GM23338 (cell line): ENCODE measurements at regions not wholly inside any gene's neighbourhood (a gene's known extent, or its start where the extent isn't known, plus 50 kb on each side); places are given as distances from the start of the nearest gene placed in this dataset.

Experiments
- ATAC-seq: fragments of 200-7000 bp; cut with Tn5 transposase; 3 replicates; pipeline ENCODE4 v1.9.1; 2020
- DNase-seq: peaks from one replicate; pipeline ENCODE4 v3.0.0-alpha.2; 2015; ENCODE audit warnings: low spot score
- H2AFZ ChIP-seq: fragments of 200-600 bp; sonication (generic); 2 replicates; pipeline ENCODE4 v1.8.0; 2016; ENCODE audit warnings: antibody characterized with exemption, mild to moderate bottlenecking, moderate library complexity
- H3F3A ChIP-seq: fragments of 200-600 bp; sonication (generic); replicated peaks from 2 replicates; pipeline ENCODE4 v1.8.0; 2017; ENCODE audit warnings: antibody characterized with exemption, mixed run types, low read depth
- H3K27ac ChIP-seq: fragments of 200-600 bp; sonication (generic); 2 replicates; pipeline ENCODE4 v1.6.1; 2016; ENCODE audit warnings: low read depth
- H3K27me3 ChIP-seq: fragments of 200-600 bp; sonication (generic); 2 replicates; pipeline ENCODE4 v1.8.0; 2016; ENCODE audit warnings: mild to moderate bottlenecking, mixed run types, moderate library complexity; ENCODE audit not compliant: insufficient read depth
- H3K36me3 ChIP-seq: fragments of 200-600 bp; sonication (generic); 2 replicates; pipeline ENCODE4 v1.8.0; 2016; ENCODE audit warnings: mild to moderate bottlenecking; ENCODE audit not compliant: insufficient read depth
- H3K4me1 ChIP-seq: fragments of 200-600 bp; sonication (generic); 2 replicates; pipeline ENCODE4 v1.8.0; 2016; ENCODE audit warnings: mild to moderate bottlenecking, moderate library complexity; ENCODE audit not compliant: insufficient read depth
- H3K4me2 ChIP-seq: fragments of 200-600 bp; sonication (generic); 2 replicates; pipeline ENCODE4 v1.7.1; 2017; ENCODE audit warnings: mixed run types
- H3K4me3 ChIP-seq: fragments of 200-600 bp; sonication (generic); 2 replicates; pipeline ENCODE4 v1.6.1; 2016; ENCODE audit warnings: mixed run types
- H3K79me2 ChIP-seq: fragments of 200-600 bp; sonication (generic); replicated peaks from 2 replicates; pipeline ENCODE4 v1.8.0; 2017; ENCODE audit warnings: mild to moderate bottlenecking; ENCODE audit not compliant: insufficient read depth
- H3K9me2 ChIP-seq: fragments of 200-600 bp; sonication (generic); 2 replicates; pipeline ENCODE4 v1.8.0; 2017; ENCODE audit not compliant: insufficient read depth
- H4K20me1 ChIP-seq: fragments of 200-600 bp; sonication (generic); replicated peaks from 2 replicates; pipeline ENCODE4 v1.8.0; 2017; ENCODE audit warnings: mild to moderate bottlenecking; ENCODE audit not compliant: insufficient read depth
- H3K27ac Mint-ChIP-seq: 2 replicates; pipeline ENCODE4 v1.8.0; 2020; ENCODE audit warnings: inconsistent platforms, mild to moderate bottlenecking, moderate library complexity, mixed read lengths
- H3K27me3 Mint-ChIP-seq: 3 replicates; pipeline ENCODE4 v1.8.0; 2022; ENCODE audit warnings: low read depth, mild to moderate bottlenecking, moderate library complexity, mixed read lengths, inconsistent platforms; ENCODE audit not compliant: insufficient read depth, poor library complexity
- H3K36me3 Mint-ChIP-seq: 3 replicates; pipeline ENCODE4 v1.8.0; 2021; ENCODE audit warnings: low read depth, mild to moderate bottlenecking, inconsistent platforms, moderate library complexity, mixed read lengths
- H3K4me1 Mint-ChIP-seq: 3 replicates; pipeline ENCODE4 v1.8.0; 2020; ENCODE audit warnings: mild to moderate bottlenecking, inconsistent platforms, mixed read lengths
- H3K4me3 Mint-ChIP-seq: 3 replicates; pipeline ENCODE4 v1.8.0; 2021; ENCODE audit warnings: moderate library complexity, mild to moderate bottlenecking, inconsistent platforms, mixed read lengths
- H3K9me3 Mint-ChIP-seq: 3 replicates; pipeline ENCODE4 v1.8.0; 2020; ENCODE audit warnings: moderate library complexity, mild to moderate bottlenecking, inconsistent platforms, mixed read lengths
- CREB1 ChIP-seq: fragments of 250-450 bp; sonication (Bioruptor Pico); IDR thresholded peaks from 2 replicates; pipeline ENCODE4 v1.5.0; 2020; ENCODE audit warnings: low read depth, mild to moderate bottlenecking, moderate library complexity
- EZH2 ChIP-seq: fragments of 200-600 bp; sonication (generic); IDR thresholded peaks from one replicate; pipeline ENCODE4 v1.8.0; 2017; ENCODE audit warnings: antibody characterized with exemption, mild to moderate bottlenecking, low read depth; ENCODE audit not compliant: unreplicated experiment
- EZH2phosphoT487 ChIP-seq: fragments of 200-600 bp; sonication (generic); IDR thresholded peaks from one replicate; pipeline ENCODE4 v1.8.1; 2018; ENCODE audit warnings: antibody characterized with exemption; ENCODE audit not compliant: unreplicated experiment
- JUNB ChIP-seq: IDR thresholded peaks from one replicate; pipeline ENCODE4 v1.6.1; 2016; ENCODE audit warnings: antibody characterized with exemption; ENCODE audit not compliant: unreplicated experiment
- STAT1 ChIP-seq: IDR thresholded peaks from one replicate; pipeline ENCODE4 v1.6.1; 2016; ENCODE audit warnings: antibody characterized with exemption; ENCODE audit not compliant: unreplicated experiment
- ZNF331 ChIP-seq: fragments of 250-450 bp; sonication (Bioruptor Pico); IDR thresholded peaks from 2 replicates; pipeline ENCODE4 v1.5.0; 2020; ENCODE audit warnings: low read depth, mild to moderate bottlenecking, moderate library complexity
- TF ChIP-seq, protein P1 (sequence below): IDR thresholded peaks from one replicate; pipeline ENCODE4 v1.6.1; 2018; ENCODE audit warnings: antibody characterized with exemption; ENCODE audit not compliant: unreplicated experiment
- TF ChIP-seq, protein P2 (sequence below): IDR thresholded peaks from 2 replicates; pipeline ENCODE4 v1.6.1; 2016; ENCODE audit warnings: antibody characterized with exemption
- TF ChIP-seq, protein P3 (sequence below), 2 experiments: fragments of 200-600 bp in 1 of 2; sonication (generic) in 1 of 2; conservative IDR thresholded peaks; 2 replicates each; pipeline versions ENCODE4 v1.5.1 to v1.6.1; 2016 to 2017; ENCODE audit warnings: antibody characterized with exemption in 2 of 2, low read depth in 2 of 2, mild to moderate bottlenecking in 2 of 2, moderate library complexity in 1 of 2

DNA sequence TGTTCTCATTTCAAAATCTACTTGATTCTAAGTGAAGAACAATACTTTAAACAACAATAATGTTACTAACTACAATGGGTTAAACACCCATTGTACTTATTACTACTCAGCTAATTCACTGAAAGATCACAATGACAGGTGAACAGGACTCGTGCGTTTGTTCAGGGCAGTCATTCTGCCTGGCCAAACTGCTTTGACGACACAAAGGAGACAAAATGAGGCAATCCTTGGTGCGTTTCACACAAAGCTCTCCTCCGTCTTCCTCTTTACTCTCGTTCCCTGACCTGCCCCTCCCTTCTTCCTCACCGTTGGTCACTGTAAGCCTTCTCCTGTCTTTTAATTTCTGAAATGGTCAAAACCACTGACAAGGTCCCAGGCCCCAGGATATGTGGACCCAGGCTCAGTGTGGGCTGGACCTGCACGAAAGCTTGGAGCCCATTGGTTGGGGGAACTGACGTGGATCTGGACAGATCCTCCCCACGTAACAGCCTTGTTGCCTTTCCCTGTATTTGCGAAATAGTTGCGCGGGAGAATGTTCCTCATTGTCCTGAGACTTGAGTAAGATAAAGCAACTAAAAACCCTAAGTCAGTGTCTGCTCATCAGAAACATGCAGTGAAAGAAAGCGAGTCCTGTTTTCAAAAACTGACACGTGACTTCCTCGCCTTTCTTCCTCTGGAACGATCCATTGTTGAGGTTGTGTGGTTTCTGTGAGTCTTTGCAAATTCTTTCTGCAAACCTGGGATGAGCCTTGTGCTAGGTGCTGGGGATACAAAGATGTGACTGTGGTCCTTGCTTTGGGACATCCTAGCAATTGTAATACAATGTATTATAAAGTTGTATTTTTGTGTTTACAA lies 147.1 kb upstream of the RGMA start (continued):
- TF ChIP-seq, protein P1, sequence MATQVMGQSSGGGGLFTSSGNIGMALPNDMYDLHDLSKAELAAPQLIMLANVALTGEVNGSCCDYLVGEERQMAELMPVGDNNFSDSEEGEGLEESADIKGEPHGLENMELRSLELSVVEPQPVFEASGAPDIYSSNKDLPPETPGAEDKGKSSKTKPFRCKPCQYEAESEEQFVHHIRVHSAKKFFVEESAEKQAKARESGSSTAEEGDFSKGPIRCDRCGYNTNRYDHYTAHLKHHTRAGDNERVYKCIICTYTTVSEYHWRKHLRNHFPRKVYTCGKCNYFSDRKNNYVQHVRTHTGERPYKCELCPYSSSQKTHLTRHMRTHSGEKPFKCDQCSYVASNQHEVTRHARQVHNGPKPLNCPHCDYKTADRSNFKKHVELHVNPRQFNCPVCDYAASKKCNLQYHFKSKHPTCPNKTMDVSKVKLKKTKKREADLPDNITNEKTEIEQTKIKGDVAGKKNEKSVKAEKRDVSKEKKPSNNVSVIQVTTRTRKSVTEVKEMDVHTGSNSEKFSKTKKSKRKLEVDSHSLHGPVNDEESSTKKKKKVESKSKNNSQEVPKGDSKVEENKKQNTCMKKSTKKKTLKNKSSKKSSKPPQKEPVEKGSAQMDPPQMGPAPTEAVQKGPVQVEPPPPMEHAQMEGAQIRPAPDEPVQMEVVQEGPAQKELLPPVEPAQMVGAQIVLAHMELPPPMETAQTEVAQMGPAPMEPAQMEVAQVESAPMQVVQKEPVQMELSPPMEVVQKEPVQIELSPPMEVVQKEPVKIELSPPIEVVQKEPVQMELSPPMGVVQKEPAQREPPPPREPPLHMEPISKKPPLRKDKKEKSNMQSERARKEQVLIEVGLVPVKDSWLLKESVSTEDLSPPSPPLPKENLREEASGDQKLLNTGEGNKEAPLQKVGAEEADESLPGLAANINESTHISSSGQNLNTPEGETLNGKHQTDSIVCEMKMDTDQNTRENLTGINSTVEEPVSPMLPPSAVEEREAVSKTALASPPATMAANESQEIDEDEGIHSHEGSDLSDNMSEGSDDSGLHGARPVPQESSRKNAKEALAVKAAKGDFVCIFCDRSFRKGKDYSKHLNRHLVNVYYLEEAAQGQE = no peak
- TF ChIP-seq EZH2 (no peak), JUNB (no peak), ZNF331 (CRISPR knock-in tag) (no peak)
- TF ChIP-seq, protein P2, sequence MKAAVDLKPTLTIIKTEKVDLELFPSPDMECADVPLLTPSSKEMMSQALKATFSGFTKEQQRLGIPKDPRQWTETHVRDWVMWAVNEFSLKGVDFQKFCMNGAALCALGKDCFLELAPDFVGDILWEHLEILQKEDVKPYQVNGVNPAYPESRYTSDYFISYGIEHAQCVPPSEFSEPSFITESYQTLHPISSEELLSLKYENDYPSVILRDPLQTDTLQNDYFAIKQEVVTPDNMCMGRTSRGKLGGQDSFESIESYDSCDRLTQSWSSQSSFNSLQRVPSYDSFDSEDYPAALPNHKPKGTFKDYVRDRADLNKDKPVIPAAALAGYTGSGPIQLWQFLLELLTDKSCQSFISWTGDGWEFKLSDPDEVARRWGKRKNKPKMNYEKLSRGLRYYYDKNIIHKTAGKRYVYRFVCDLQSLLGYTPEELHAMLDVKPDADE = no peak

DNA sequence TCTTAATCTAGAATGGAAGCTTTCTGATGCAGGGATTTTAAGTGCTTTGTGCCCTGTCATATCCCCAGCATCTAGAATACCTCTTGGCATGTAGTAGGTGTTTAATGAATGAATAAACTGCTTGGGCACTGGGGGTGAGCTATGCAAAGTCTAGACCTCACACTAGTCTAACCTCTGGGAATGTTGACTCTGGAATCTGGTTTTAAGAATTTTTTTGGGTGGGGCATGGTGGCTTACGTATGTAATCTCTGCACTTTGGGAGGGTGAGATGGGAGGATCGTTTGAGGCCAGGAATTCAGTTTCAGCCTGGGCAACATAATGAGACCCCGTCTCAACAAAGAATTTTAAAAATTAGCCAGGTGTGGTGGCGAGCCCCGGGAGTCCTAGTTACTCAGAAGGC lies 146.3 kb upstream of the RGMA start:
- no peaks in the 10 kb centered on the region for H4K20me1 ChIP-seq
- H3K4me3 ChIP-seq = no peak overlapping the region
- Mint-ChIP-seq H3K9me3 (peaks cover 3% of the 10 kb centered on the region; the same call in 2 of the 3 replicates), H3K36me3 (no peaks in the 10 kb centered on the region; the same call in 2 of the 3 replicates), H3K4me1 (peaks cover 12% of the 10 kb centered on the region), H3K4me3 (no peak overlapping the region), H3K27me3 (peaks cover 11% of the 10 kb centered on the region), H3K27ac (no peak overlapping the region)
- H2AFZ ChIP-seq = no peak overlapping the region
- H3K27ac ChIP-seq = no peak overlapping the region
- no peaks in the 10 kb centered on the region for H3K79me2 ChIP-seq
- H3K4me1 ChIP-seq = peaks cover 22% of the 10 kb centered on the region
- DNase-seq (no peak), ATAC-seq (no peak)
- no peaks in the 10 kb centered on the region for H3F3A ChIP-seq
- no peaks in the 10 kb centered on the region for H3K36me3 ChIP-seq
- H3K4me2 ChIP-seq = no peak overlapping the region
- peaks cover 12% of the 10 kb centered on the region for H3K27me3 ChIP-seq
- no peaks in the 10 kb centered on the region for H3K9me2 ChIP-seq
- TF ChIP-seq STAT1 (no peak), CREB1 (no peak), EZH2phosphoT487 (no peak)
- TF ChIP-seq, protein P1 = no peak
- TF ChIP-seq, protein P3, sequence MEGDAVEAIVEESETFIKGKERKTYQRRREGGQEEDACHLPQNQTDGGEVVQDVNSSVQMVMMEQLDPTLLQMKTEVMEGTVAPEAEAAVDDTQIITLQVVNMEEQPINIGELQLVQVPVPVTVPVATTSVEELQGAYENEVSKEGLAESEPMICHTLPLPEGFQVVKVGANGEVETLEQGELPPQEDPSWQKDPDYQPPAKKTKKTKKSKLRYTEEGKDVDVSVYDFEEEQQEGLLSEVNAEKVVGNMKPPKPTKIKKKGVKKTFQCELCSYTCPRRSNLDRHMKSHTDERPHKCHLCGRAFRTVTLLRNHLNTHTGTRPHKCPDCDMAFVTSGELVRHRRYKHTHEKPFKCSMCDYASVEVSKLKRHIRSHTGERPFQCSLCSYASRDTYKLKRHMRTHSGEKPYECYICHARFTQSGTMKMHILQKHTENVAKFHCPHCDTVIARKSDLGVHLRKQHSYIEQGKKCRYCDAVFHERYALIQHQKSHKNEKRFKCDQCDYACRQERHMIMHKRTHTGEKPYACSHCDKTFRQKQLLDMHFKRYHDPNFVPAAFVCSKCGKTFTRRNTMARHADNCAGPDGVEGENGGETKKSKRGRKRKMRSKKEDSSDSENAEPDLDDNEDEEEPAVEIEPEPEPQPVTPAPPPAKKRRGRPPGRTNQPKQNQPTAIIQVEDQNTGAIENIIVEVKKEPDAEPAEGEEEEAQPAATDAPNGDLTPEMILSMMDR (conservative IDR thresholded peaks at IDR 0.05; ENCODE audit: low read depth in 2 of 2) = no peak
